ENCODE measurements at regions not wholly inside any gene's neighbourhood (a gene's known extent, or its start where the extent isn't known, plus 50 kb on each side); places are given as distances from the start of the nearest gene placed in this dataset.
"Not testable (repeated sequence)": the region's sequence is repeated elsewhere in the genome, so short reads cannot be mapped to it uniquely, and the experiment has no call there.

GRCh38 chr6:140192018-140192417 lies 817.6 kb upstream of the CITED2 start:
- no peak for DNase-seq
- in situ Hi-C loops (cut with HindIII; ENCODE audit: low pct_ligation_motif_present, low pct_unique_long_range_greater_than_20kb, low sequenced_read_pairs), result no loop called here

DNA sequence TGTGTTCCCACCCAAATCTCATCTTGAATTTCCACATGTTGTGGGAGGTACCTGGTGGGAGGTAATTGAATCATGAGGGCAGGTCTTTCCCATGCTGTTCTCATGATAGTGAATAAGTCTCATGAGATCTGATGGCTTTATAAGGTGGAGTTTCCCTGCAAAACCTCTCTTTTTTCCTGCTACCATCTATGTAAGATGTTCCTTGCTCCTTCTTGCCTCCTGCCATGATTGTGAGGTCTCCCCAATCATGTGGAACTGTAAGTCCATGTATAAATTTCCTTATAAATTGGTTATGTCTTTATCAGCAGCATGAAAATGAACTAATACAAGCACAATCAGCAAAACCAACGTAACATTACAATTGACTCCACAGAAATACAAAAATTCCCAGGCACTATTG lies 814.8 kb upstream of the CITED2 start:
- in situ Hi-C loops (cut with HindIII; ENCODE audit: low pct_ligation_motif_present, low pct_unique_long_range_greater_than_20kb, low sequenced_read_pairs), result not testable (repeated sequence)

DNA sequence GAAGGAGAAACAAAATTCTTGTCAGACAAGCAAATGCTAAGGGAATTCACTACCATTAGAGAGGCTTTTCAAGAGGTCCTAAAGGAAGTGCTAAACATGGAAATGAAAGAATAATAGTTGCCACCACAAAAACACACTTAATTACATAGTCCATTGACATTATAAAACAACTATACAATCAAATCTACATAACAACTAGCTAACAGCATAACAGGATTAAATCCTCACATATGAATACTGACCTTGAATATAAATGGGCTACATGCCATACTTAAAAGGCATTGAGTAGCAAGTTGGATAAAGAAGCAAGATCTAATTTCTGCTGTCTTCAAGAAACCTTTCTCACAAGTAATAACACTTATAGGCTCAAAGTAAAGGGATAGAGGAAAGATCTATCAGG lies 811.5 kb upstream of the CITED2 start:
- in situ Hi-C loops (cut with HindIII; ENCODE audit: low pct_ligation_motif_present, low pct_unique_long_range_greater_than_20kb, low sequenced_read_pairs), result no loop called here
- DNase-seq, result no peak

More for the DNA sequence above, 814.8 kb upstream of the CITED2 start:
- not testable (repeated sequence) for DNase-seq

- no peak for DNase-seq
- in situ Hi-C loops (cut with HindIII; ENCODE audit: low pct_ligation_motif_present, low pct_unique_long_range_greater_than_20kb, low sequenced_read_pairs), result no loop called here
These were observed 809.4 kb upstream of the CITED2 start for GRCh38 chr6:140183881-140184280.

- in situ Hi-C loops (cut with HindIII; ENCODE audit: low pct_ligation_motif_present, low pct_unique_long_range_greater_than_20kb, low sequenced_read_pairs), result no loop called here
- no peak for DNase-seq
These were observed 808.4 kb upstream of the CITED2 start for GRCh38 chr6:140182821-140183220.

GRCh38 chr6:140181876-140182275 lies 807.4 kb upstream of the CITED2 start:
- DNase-seq, result no peak
- in situ Hi-C loops (cut with HindIII; ENCODE audit: low pct_ligation_motif_present, low pct_unique_long_range_greater_than_20kb, low sequenced_read_pairs), result no loop called here

DNA sequence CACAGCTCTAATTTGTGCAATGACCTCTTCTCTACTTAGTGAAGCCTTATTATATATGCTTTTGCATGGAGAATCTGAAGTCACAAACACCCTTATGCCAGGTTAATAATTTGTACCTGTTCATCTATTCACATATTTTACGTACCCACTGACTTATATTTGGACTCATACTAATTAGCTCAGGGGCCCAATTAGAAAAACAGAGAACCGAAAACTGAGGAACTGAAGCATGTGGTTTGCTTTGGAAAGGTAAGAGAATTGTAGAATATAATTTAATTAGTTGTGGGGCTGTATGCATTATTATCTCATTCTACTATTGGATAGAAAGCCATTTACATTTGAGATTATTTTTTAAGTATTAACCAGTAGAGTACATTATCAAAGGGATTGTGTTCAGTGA lies 805.9 kb upstream of the CITED2 start:
- in situ Hi-C loops (cut with HindIII; ENCODE audit: low pct_ligation_motif_present, low pct_unique_long_range_greater_than_20kb, low sequenced_read_pairs), result no loop called here

DNA sequence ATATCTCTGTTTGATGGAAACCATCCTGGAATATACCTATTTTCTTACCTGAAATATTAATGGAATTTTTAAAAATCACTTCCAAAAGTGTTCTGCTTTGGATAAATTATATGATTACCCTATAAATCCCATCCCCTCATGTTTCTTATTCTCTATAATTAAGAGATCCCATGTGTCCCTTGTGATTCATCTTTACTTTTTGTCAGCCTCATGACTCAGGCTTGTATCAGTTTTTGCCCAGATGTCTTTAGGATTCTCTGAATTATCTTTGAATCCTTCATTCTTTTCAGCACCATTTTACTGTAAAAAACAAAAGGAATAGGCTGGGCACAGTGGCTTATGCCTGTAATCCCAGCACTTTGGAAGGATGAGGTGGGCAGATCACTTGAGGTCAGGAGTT lies 804.5 kb upstream of the CITED2 start:
- in situ Hi-C loops (cut with HindIII; ENCODE audit: low pct_ligation_motif_present, low pct_unique_long_range_greater_than_20kb, low sequenced_read_pairs), result no loop called here
- DNase-seq, result no peak

More for the DNA sequence above, 805.9 kb upstream of the CITED2 start:
- no peak for DNase-seq

- in situ Hi-C loops (cut with HindIII; ENCODE audit: low pct_ligation_motif_present, low pct_unique_long_range_greater_than_20kb, low sequenced_read_pairs), result no loop called here
- DNase-seq, result no peak
These were observed 804.1 kb upstream of the CITED2 start for GRCh38 chr6:140178520-140178919.

DNA sequence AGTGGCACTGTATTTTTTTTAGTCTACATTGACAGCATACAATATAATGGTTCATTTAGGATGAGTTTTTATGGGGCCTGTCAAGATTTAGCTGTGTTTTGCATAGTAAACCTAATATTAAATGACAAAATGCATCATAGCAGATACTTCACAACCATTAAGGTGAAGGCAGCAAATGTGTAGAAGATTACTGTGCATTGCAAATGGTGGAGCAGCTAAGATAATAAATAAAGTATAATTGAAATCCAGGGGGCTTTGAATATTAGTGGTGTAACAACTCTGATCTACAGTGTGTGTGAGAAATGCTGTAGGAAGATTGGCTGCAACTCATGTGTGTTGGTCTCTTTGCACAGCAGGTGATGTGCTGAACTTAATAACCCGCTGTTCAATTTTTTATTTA lies 801.9 kb upstream of the CITED2 start:
- in situ Hi-C loops (cut with HindIII; ENCODE audit: low pct_ligation_motif_present, low pct_unique_long_range_greater_than_20kb, low sequenced_read_pairs), result no loop called here
- DNase-seq, result no peak

DNA sequence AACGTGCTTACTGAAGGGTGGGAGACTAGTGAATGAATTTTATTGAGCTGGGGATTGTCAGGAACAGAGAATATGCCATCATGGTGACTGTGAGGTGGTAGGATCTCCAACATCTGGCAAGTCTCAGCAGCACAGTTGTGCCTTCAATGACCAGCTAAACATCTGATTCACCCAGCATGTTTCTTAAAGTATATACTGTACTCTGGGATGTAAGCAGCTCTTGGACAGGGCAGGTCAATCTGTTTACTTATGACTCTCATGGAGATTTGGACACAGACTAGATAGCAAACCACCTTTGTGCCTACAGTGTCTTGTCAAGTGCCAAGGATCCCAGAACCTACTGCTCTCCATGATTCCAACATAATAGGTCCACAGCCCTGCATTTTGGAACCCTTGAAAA lies 801.0 kb upstream of the CITED2 start:
- no peak for DNase-seq
- in situ Hi-C loops (cut with HindIII; ENCODE audit: low pct_ligation_motif_present, low pct_unique_long_range_greater_than_20kb, low sequenced_read_pairs), result no loop called here

GRCh38 chr6:140174524-140174923 lies 800.1 kb upstream of the CITED2 start:
- DNase-seq, result no peak
- in situ Hi-C loops (cut with HindIII; ENCODE audit: low pct_ligation_motif_present, low pct_unique_long_range_greater_than_20kb, low sequenced_read_pairs), result no loop called here

- in situ Hi-C loops (cut with HindIII; ENCODE audit: low pct_ligation_motif_present, low pct_unique_long_range_greater_than_20kb, low sequenced_read_pairs), result no loop called here
These were observed 793.9 kb upstream of the CITED2 start for GRCh38 chr6:140168365-140168764.

DNA sequence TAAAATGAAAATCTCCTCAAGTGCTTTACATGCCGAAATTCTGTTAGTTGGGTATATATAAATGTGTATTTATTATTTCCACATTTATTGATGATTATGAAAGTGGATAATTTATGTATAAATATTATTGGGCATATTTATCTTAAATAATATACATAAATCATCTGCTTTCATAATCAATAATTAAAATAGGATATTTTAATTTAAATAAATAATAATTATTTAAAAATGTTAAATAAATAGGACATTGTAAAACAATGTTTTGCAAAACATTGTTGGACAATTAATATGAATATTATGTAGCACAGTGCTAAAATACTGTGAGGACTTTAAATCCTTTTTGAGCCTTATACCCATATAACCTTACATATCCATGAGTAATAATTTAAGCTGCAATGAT lies 786.5 kb upstream of the CITED2 start:
- in situ Hi-C loops (cut with HindIII; ENCODE audit: low pct_ligation_motif_present, low pct_unique_long_range_greater_than_20kb, low sequenced_read_pairs), result no loop called here
- no peak for DNase-seq

More at GRCh38 chr6:140168365-140168764, 793.9 kb upstream of the CITED2 start:
- no peak for DNase-seq

DNA sequence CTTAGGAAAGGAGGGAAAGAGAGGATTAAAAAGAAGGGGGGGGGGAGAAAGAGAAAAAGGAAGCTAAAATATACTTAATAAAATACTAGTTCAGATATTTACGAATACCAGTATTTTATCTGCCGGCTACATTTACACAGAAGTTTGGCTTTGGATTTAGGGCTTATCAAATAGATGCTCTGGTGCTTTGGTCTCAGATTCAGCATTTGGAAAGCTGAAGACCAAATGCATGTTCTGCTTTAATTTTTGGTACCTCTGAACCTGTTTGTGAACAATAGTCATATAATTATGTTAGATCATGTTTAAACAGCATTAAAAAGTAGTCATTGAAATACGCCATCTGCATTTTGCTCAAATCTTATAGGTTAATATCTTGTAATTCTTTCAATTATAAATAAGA lies 786.0 kb upstream of the CITED2 start:
- no peak for DNase-seq
- in situ Hi-C loops (cut with HindIII; ENCODE audit: low pct_ligation_motif_present, low pct_unique_long_range_greater_than_20kb, low sequenced_read_pairs), result no loop called here

DNA sequence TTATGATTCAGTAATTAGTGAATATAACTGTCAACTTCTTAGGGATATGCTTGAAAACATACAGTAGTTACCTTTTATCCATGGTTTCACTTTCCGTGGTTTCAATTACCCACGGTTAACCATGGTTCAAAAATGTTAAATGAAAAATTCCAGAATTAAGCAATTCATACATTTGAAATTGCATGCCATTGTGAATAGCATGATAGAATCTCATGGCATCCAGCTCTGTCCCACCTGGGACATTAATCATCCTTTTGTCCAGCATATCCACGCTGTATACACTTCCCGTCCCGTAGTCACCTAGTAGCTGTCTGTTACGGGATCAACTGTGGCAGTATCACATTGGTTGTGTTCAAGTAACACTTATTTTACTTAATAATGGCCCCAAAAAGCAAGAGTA lies 781.7 kb upstream of the CITED2 start:
- in situ Hi-C loops (cut with HindIII; ENCODE audit: low pct_ligation_motif_present, low pct_unique_long_range_greater_than_20kb, low sequenced_read_pairs), result no loop called here
- no peak for DNase-seq

- in situ Hi-C loops (cut with HindIII; ENCODE audit: low pct_ligation_motif_present, low pct_unique_long_range_greater_than_20kb, low sequenced_read_pairs), result no loop called here
- no peak for DNase-seq
These were observed 781.1 kb upstream of the CITED2 start for GRCh38 chr6:140155451-140156126.

DNA sequence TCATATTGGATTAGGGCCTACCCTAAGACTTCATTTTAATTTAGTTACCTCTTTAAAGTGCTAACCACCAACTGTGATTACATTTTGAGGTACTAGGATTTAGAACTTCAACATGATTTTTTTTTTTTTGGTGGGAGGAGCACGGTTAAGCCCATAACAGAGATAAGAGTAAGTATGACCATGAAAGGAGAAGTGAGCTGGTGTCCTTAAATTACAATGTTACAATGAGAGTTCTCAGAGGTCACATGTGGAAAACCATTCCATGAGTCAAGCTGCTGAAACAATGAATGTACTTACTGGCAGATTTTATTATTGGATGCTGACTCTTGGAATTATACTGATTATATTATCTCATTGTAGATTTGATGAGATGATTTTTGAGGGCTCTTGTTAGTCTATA lies 779.3 kb upstream of the CITED2 start:
- no peak for DNase-seq
- in situ Hi-C loops (cut with HindIII; ENCODE audit: low pct_ligation_motif_present, low pct_unique_long_range_greater_than_20kb, low sequenced_read_pairs), result no loop called here

GRCh38 chr6:140147825-140148814 lies 773.7 kb upstream of the CITED2 start:
- in situ Hi-C loops (cut with HindIII; ENCODE audit: low pct_ligation_motif_present, low pct_unique_long_range_greater_than_20kb, low sequenced_read_pairs); DNase-seq: not testable (repeated sequence)

GRCh38 chr6:140140891-140141290 lies 766.4 kb upstream of the CITED2 start:
- in situ Hi-C loops (cut with HindIII; ENCODE audit: low pct_ligation_motif_present, low pct_unique_long_range_greater_than_20kb, low sequenced_read_pairs), result no loop called here
- no peak for DNase-seq

Data from ACHN (cell line).